ENCODE measurements at regions not wholly inside any gene's neighbourhood (a gene's known extent, or its start where the extent isn't known, plus 50 kb on each side); places are given as distances from the start of the nearest gene placed in this dataset.

DNA sequence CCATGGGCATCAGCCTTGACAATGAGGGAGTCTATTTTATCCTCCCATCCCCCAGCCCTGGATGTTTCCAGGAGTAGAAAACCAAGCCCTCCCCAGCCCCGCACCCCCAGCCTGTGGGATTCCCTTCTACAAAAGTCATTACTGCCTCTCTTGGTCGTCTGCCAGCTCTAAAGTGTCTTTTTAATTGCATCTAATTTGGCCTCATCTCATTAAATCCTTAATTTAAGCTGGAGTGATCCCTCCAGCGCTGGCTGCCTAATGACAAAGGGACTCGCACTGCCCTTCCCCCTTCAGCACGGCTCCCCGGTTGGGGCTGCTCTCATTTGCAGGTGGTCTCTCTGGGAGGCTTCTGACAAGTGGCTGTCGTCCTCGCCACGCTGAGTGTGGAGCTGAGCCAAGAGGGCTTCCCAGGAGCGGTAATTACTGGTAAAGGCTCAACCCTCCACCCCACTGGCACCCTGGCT lies 107.9 kb upstream of the ALDH1B1 start:
- Histone ChIP-seq H3K9me3 (ENCODE audit: low read depth) (no peaks in the 10 kb centered on the region), H2AFZ (no peak overlapping the region), H3K79me2 (no peaks in the 10 kb centered on the region), H3K27me3 (no peaks in the 10 kb centered on the region), H3K4me1 (ENCODE audit: insufficient read depth) (no peaks in the 10 kb centered on the region), H3K36me3 (replicated peaks; ENCODE audit: insufficient read depth, low read depth) (no peaks in the 10 kb centered on the region), H3K4me2 (no peak overlapping the region), H4K20me1 (ENCODE audit: insufficient read depth, poor library complexity, severe bottlenecking) (no peaks in the 10 kb centered on the region), H3K4me3 (no peak overlapping the region), H3K27ac (no peak overlapping the region), H3K9me2 (replicated peaks; ENCODE audit: insufficient read depth) (no peaks in the 10 kb centered on the region)
- DNase-seq (ENCODE audit: low spot score), result no peak
- TF ChIP-seq EZH2 (IDR thresholded peaks at IDR 0.05; ENCODE audit: borderline replicate concordance) (no peak), EZH2phosphoT487 (IDR thresholded peaks at IDR 0.05; ENCODE audit: low read depth, severe bottlenecking, unreplicated experiment) (no peak)
- TF ChIP-seq, protein P1, sequence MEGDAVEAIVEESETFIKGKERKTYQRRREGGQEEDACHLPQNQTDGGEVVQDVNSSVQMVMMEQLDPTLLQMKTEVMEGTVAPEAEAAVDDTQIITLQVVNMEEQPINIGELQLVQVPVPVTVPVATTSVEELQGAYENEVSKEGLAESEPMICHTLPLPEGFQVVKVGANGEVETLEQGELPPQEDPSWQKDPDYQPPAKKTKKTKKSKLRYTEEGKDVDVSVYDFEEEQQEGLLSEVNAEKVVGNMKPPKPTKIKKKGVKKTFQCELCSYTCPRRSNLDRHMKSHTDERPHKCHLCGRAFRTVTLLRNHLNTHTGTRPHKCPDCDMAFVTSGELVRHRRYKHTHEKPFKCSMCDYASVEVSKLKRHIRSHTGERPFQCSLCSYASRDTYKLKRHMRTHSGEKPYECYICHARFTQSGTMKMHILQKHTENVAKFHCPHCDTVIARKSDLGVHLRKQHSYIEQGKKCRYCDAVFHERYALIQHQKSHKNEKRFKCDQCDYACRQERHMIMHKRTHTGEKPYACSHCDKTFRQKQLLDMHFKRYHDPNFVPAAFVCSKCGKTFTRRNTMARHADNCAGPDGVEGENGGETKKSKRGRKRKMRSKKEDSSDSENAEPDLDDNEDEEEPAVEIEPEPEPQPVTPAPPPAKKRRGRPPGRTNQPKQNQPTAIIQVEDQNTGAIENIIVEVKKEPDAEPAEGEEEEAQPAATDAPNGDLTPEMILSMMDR (IDR thresholded peaks at IDR 0.05; ENCODE audit: poor library complexity), result no peak
- 70% methylated on average over 10 of the region's 10 CpGs for WGBS (ENCODE audit: low lambda C conversion rate, missing lambda C conversion rate)

DNA sequence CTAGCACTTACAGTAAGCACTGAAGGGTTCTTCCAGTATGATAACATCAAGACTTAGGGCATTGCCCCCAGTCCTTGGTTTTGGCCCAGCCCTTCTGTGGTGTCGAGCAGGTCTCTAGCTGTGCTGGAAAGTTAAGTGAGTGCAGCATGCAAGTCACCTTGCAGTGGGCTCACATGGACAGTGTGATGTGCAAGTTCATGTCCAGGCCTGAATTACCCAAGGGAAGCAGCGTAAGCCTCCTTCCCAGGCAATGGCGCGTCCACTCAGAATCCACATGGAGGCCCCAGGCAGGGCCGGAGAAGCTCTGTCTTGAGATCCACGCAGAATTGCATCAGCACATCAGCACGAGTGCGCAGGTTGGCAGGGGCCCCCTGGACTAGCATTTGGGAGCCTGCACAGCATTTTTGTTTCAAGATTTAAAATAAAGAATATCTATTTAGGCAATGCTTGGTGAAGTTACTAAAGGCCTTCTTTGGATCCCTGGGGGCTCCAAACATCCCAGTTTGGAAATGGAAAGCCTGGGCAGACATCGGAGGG lies 108.4 kb upstream of the ALDH1B1 start:
- H3K27me3 ChIP-seq, result no peaks in the 10 kb centered on the region
- H3K4me2 ChIP-seq, result no peak overlapping the region
- no peak for TF ChIP-seq EZH2 (IDR thresholded peaks at IDR 0.05; ENCODE audit: borderline replicate concordance)
- no peak for TF ChIP-seq EZH2phosphoT487 (IDR thresholded peaks at IDR 0.05; ENCODE audit: low read depth, severe bottlenecking, unreplicated experiment)
- TF ChIP-seq, protein P1 (IDR thresholded peaks at IDR 0.05; ENCODE audit: poor library complexity), result no peak
- H2AFZ ChIP-seq, result no peak overlapping the region
- DNase-seq (ENCODE audit: low spot score), result no peak
- H3K79me2 ChIP-seq, result no peaks in the 10 kb centered on the region
- 83% methylated on average over 9 of the region's 9 CpGs for WGBS (ENCODE audit: low lambda C conversion rate, missing lambda C conversion rate)
- no peaks in the 10 kb centered on the region for H3K9me2 ChIP-seq (replicated peaks; ENCODE audit: insufficient read depth)
- H3K9me3 ChIP-seq (ENCODE audit: low read depth), result no peaks in the 10 kb centered on the region
- no peaks in the 10 kb centered on the region for H3K36me3 ChIP-seq (replicated peaks; ENCODE audit: insufficient read depth, low read depth)
- H3K27ac ChIP-seq, result no peak overlapping the region
- no peaks in the 10 kb centered on the region for H3K4me1 ChIP-seq (ENCODE audit: insufficient read depth)
- H3K4me3 ChIP-seq, result no peak overlapping the region
- no peaks in the 10 kb centered on the region for H4K20me1 ChIP-seq (ENCODE audit: insufficient read depth, poor library complexity, severe bottlenecking)

DNA sequence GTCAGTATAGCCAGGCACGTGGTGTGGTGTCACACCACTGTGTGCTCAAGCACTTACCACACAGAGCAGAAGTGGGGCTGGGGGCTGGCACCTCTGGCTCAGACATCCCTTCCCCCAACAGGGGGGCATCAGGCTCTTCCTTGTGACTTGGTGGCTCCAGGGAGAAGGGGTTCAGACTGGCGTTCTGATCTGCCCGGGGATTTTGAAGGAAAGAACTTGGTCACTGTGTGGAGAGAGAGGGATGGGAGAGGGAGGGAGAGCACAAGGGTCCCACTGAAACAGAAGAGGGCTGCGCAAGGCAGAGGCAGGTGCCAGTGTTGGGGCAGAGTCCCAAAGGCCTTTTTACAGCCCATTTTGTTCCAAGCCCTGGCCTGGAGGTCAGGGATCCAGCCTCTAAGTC lies 109.7 kb upstream of the ALDH1B1 start:
- TF ChIP-seq EZH2phosphoT487 (IDR thresholded peaks at IDR 0.05; ENCODE audit: low read depth, severe bottlenecking, unreplicated experiment) (no peak), EZH2 (IDR thresholded peaks at IDR 0.05; ENCODE audit: borderline replicate concordance) (no peak)
- TF ChIP-seq, protein P1 (IDR thresholded peaks at IDR 0.05; ENCODE audit: poor library complexity), result no peak

More for the DNA sequence above, 109.7 kb upstream of the ALDH1B1 start:
- H3K4me3 ChIP-seq, result no peak overlapping the region
- H3K79me2 ChIP-seq, result no peaks in the 10 kb centered on the region
- no peaks in the 10 kb centered on the region for H4K20me1 ChIP-seq (ENCODE audit: insufficient read depth, poor library complexity, severe bottlenecking)
- no peak overlapping the region for H3K4me2 ChIP-seq
- DNase-seq (ENCODE audit: low spot score), result no peak
- no peaks in the 10 kb centered on the region for H3K9me2 ChIP-seq (replicated peaks; ENCODE audit: insufficient read depth)
- no peak overlapping the region for H2AFZ ChIP-seq
- H3K4me1 ChIP-seq (ENCODE audit: insufficient read depth), result no peaks in the 10 kb centered on the region
- H3K27me3 ChIP-seq, result no peaks in the 10 kb centered on the region
- WGBS (ENCODE audit: low lambda C conversion rate, missing lambda C conversion rate), result 65% methylated on average over 4 of the region's 4 CpGs
- no peaks in the 10 kb centered on the region for H3K36me3 ChIP-seq (replicated peaks; ENCODE audit: insufficient read depth, low read depth)
- no peaks in the 10 kb centered on the region for H3K9me3 ChIP-seq (ENCODE audit: low read depth)
- H3K27ac ChIP-seq, result no peak overlapping the region
